Breast epithelium (tissue), 3 donors: ENCODE measurements at regions not wholly inside any gene's neighbourhood (a gene's known extent, or its start where the extent isn't known, plus 50 kb on each side); places are given as distances from the start of the nearest gene placed in this dataset.

Experiments used
- CTCF ChIP-seq, 3 donors: fragments of 450-650 bp; IDR thresholded peaks; one replicate each; pipeline ENCODE4 v1.5.1; 2016 to 2017; ENCODE audit warnings: antibody characterized with exemption in 3 of 3, mild to moderate bottlenecking in 3 of 3, moderate library complexity in 3 of 3
- POLR2A ChIP-seq: fragments of 450-650 bp; IDR thresholded peaks from one replicate; pipeline ENCODE4 v1.6.1; 2016; ENCODE audit warnings: antibody characterized with exemption, mild to moderate bottlenecking, moderate library complexity
- POLR2AphosphoS5 ChIP-seq, 3 donors: sonication (generic); formaldehyde crosslinking; IDR thresholded peaks; one replicate each; pipeline ENCODE4 v1.6.1; 2017; ENCODE audit warnings: antibody characterized with exemption in 3 of 3

- TF ChIP-seq CTCF (IDR thresholded peaks at IDR 0.05) (no peak), POLR2A (no peak), POLR2AphosphoS5 (IDR thresholded peaks at IDR 0.05) (no peak)
Measured at GRCh38 chr20:60676011-60676410, 576.0 kb upstream of the CDH4 start.
